IMR-90 (cell line): ENCODE measurements at regions not wholly inside any gene's neighbourhood (a gene's known extent, or its start where the extent isn't known, plus 50 kb on each side); places are given as distances from the start of the nearest gene placed in this dataset.

Experiments
- CEBPB ChIP-seq: IDR thresholded peaks from 2 replicates; pipeline ENCODE4 v1.6.1; 2012; ENCODE audit warnings: low read depth, low read length, improper control_type of control experiment
- CTCF ChIP-seq: conservative IDR thresholded peaks from 2 replicates; pipeline ENCODE4 v1.5.1; 2012; ENCODE audit warnings: mild to moderate bottlenecking, low read depth, low read length, improper control_type of control experiment
- FOS ChIP-seq: fragments of 150-350 bp; IDR thresholded peaks from 2 replicates; pipeline ENCODE4 v1.6.1; 2016; ENCODE audit warnings: low read depth, low read length

- no peak for TF ChIP-seq CEBPB
- TF ChIP-seq CTCF: no peak
- TF ChIP-seq FOS: no peak
Measured at GRCh38 chr17:10920558-10921108, 82.7 kb upstream of the PIRT start.
